A673 (cell line): ENCODE measurements at regions not wholly inside any gene's neighbourhood (a gene's known extent, or its start where the extent isn't known, plus 50 kb on each side); places are given as distances from the start of the nearest gene placed in this dataset.

Experiments used
- BruUV-seq: library from RNA; stranded (reverse); fragments of 400-500 nt; replicated peaks from 2 replicates; lab custom pipeline; 2021; lab: Mats Ljungman, UMichigan
- CTCF ChIA-PET: fragments of 300-600 bp; sonication (Branson Sonifier 250); formaldehyde crosslinking; loops from one replicate; lab custom pipeline; 2022; ENCODE audit warnings: antibody characterized with exemption; lab: Charles Lee
- POLR2A ChIA-PET: fragments of 300-600 bp; sonication (Branson Sonifier 250); formaldehyde crosslinking; loops from one replicate; lab custom pipeline; 2022; ENCODE audit warnings: antibody characterized with exemption; ENCODE audit not compliant: low non-redundant PET; lab: Charles Lee
- DNase-seq: peaks from one replicate; pipeline ENCODE4 v3.0.0-alpha.2; 2015; ENCODE audit warnings: low spot score
- H3K27ac ChIP-seq: fragments of 200-600 bp; sonication (generic); 2 replicates; pipeline ENCODE4 v1.5.1; 2016; ENCODE audit warnings: mixed run types, low read depth, mild to moderate bottlenecking, mixed read lengths, antibody characterized with exemption, low read length; ENCODE audit not compliant: poor library complexity, severe bottlenecking
- H3K27me3 ChIP-seq: fragments of 200-600 bp; sonication (generic); replicated peaks from 2 replicates; pipeline ENCODE4 v1.6.1; 2017; ENCODE audit warnings: mixed run types, low read depth, mild to moderate bottlenecking, mixed read lengths, antibody characterized with exemption, low read length; ENCODE audit not compliant: insufficient read depth, poor library complexity
- H3K36me3 ChIP-seq: fragments of 200-600 bp; sonication (generic); 2 replicates; pipeline ENCODE4 v1.6.1; 2016; ENCODE audit warnings: mixed run types, mild to moderate bottlenecking, mixed read lengths, antibody characterized with exemption, low read length; ENCODE audit not compliant: insufficient read depth, poor library complexity, severe bottlenecking
- H3K4me1 ChIP-seq: fragments of 200-600 bp; sonication (generic); 2 replicates; pipeline ENCODE4 v1.6.1; 2017; ENCODE audit warnings: mixed run types, mild to moderate bottlenecking, mixed read lengths, antibody characterized with exemption, low read length; ENCODE audit not compliant: insufficient read depth, poor library complexity, severe bottlenecking
- H3K4me3 ChIP-seq: fragments of 200-600 bp; sonication (generic); 2 replicates; pipeline ENCODE4 v1.5.1; 2016; ENCODE audit warnings: low read depth, mixed run types, mild to moderate bottlenecking, mixed read lengths, low read length; ENCODE audit not compliant: poor library complexity, severe bottlenecking
- H3K9me3 ChIP-seq: fragments of 200-600 bp; sonication (generic); 2 replicates; pipeline ENCODE4 v1.6.1; 2016; ENCODE audit warnings: mixed run types, low read depth, mild to moderate bottlenecking, mixed read lengths, antibody characterized with exemption, low read length; ENCODE audit not compliant: poor library complexity, severe bottlenecking
- EZH2 ChIP-seq: fragments of 200-600 bp; sonication (generic); IDR thresholded peaks from 2 replicates; pipeline ENCODE4 v1.6.1; 2017; ENCODE audit warnings: borderline replicate concordance, low read depth, mild to moderate bottlenecking, mixed read lengths, antibody characterized with exemption, low read length; ENCODE audit not compliant: poor library complexity, severe bottlenecking
- intact Hi-C: fragments of 100-400 bp; cut with micrococcal nuclease; formaldehyde crosslinking; loops from one replicate; pipeline ENCODE4 v1.10.0; 2022; ENCODE audit not compliant: unreplicated experiment
- TF ChIP-seq, protein P1 (sequence below): fragments of 300-800, 200-600 bp; sonication (generic); conservative IDR thresholded peaks from 2 replicates; pipeline ENCODE4 v1.5.1; 2017; ENCODE audit warnings: low read depth, mild to moderate bottlenecking, antibody characterized with exemption, low read length, moderate library complexity, mixed read lengths

DNA sequence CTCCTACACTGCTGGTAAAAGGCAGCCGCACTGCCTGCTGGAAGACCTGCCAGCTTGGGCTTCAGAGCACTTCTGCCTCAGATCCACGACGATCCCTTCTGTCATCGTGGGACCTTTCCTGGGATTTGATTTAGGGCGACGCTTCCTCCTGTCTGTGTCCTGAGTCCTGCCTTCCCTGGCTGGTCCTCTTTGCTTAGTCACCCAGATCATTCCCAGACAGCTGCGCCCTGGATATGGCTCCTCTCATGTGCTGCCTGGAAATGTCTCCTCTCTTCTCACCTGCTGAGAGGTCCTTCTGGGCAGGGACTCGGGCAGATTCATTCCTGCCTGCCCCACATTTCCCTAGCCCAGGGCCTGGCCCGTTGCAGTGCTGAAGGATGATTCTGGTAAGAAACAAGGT is 72.4 kb upstream of the POU3F1 start:
- Histone ChIP-seq H3K4me3 (no peak overlapping the region), H3K27me3 (no peaks in the 10 kb centered on the region), H3K27ac (no peak overlapping the region), H3K4me1 (peaks cover 14% of the 10 kb centered on the region), H3K9me3 (no peaks in the 10 kb centered on the region), H3K36me3 (no peaks in the 10 kb centered on the region)
- CTCF ChIA-PET = no interaction called here
- intact Hi-C loops = no loop called here
- DNase-seq = no peak
- BruUV-seq = no TSS peak
- POLR2A ChIA-PET = no interaction called here
- TF ChIP-seq, protein P1, sequence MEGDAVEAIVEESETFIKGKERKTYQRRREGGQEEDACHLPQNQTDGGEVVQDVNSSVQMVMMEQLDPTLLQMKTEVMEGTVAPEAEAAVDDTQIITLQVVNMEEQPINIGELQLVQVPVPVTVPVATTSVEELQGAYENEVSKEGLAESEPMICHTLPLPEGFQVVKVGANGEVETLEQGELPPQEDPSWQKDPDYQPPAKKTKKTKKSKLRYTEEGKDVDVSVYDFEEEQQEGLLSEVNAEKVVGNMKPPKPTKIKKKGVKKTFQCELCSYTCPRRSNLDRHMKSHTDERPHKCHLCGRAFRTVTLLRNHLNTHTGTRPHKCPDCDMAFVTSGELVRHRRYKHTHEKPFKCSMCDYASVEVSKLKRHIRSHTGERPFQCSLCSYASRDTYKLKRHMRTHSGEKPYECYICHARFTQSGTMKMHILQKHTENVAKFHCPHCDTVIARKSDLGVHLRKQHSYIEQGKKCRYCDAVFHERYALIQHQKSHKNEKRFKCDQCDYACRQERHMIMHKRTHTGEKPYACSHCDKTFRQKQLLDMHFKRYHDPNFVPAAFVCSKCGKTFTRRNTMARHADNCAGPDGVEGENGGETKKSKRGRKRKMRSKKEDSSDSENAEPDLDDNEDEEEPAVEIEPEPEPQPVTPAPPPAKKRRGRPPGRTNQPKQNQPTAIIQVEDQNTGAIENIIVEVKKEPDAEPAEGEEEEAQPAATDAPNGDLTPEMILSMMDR = no peak
- no peak for TF ChIP-seq EZH2

DNA sequence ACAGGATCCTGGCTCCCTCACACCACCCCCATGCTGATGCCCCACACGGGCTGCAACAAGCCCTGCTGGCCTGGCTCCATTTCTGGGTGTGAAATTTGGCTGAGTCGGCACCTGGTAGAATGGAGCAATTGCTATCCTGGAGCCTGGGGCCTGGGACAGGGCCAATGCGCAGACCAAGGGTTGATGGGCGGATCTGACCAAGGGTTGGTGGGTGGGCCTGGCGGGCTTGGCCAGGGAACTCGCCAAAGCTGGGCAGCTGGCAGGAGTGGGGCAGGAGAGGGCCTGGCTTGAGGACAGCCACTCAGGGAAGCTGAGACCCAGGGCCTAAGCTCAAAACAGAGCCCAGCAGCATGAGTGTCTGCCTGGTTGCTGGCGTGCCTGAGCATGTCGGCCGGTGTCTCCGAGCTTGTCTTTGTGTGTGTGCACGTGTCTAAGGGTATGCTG is 70.9 kb upstream of the POU3F1 start:
- Histone ChIP-seq H3K9me3 (no peaks in the 10 kb centered on the region), H3K4me3 (no peak overlapping the region), H3K27me3 (no peaks in the 10 kb centered on the region), H3K4me1 (peaks cover 24% of the 10 kb centered on the region), H3K36me3 (no peaks in the 10 kb centered on the region), H3K27ac (no peak overlapping the region)
- no TSS peak for BruUV-seq
- intact Hi-C loops = no loop called here
- no peak for DNase-seq
- ChIA-PET POLR2A (no interaction called here), CTCF (interaction anchor here (0.5 kb wide), 1 partner anchor 55 kb away, joined by 3 read pairs; no protein-coding TSS in a partner anchor)
- TF ChIP-seq EZH2 = no peak
- TF ChIP-seq, protein P1 = no peak

DNA sequence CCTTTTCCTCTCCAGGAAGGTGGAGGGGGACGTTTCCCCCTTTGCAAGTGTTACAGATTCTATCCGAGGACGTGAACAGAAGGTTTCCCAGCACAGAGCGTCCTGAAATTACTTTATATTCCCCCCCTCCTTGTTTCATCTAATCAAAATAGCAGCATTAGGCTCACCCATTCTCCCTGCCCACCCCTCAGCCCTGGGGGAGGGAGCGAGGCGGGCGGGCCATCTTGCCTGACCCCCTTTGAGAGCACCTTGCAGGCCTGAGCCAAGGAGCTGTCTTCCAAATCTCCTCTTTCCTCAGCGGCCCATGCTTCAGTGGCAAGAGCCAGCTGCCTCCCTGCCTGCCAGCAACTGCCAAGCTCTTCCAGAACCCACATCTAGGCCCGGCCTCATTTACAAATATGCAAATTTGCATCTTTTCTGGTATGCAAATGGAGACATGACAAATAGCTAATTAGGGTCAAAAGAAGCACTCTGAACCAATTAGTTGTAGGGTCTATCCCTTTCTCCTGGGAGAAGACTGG is 69.1 kb upstream of the POU3F1 start:
- ChIA-PET CTCF (no interaction called here), POLR2A (no interaction called here)
- no TSS peak for BruUV-seq
- H3K4me3 ChIP-seq = no peak overlapping the region
- H3K4me1 ChIP-seq = peaks cover 24% of the 10 kb centered on the region
- no peaks in the 10 kb centered on the region for H3K36me3 ChIP-seq
- TF ChIP-seq EZH2 = no peak
- TF ChIP-seq, protein P1 = no peak
- H3K27me3 ChIP-seq = no peaks in the 10 kb centered on the region
- no peaks in the 10 kb centered on the region for H3K9me3 ChIP-seq
- intact Hi-C loops = no loop called here
- peak overlapping the region; percentile 75 for H3K27ac ChIP-seq
- DNase-seq = no peak
